Chondrocyte (in vitro differentiated cells): ENCODE measurements at regions not wholly inside any gene's neighbourhood (a gene's known extent, or its start where the extent isn't known, plus 50 kb on each side); places are given as distances from the start of the nearest gene placed in this dataset.

Experiments used
- DNase-seq: peaks from one replicate; pipeline ENCODE4 v3.0.0; 2021; ENCODE audit warnings: mixed read lengths, low spot score
- H3K27ac Mint-ChIP-seq: one replicate; pipeline ENCODE4 v1.8.0; 2021; ENCODE audit warnings: mild to moderate bottlenecking, moderate library complexity, mixed read lengths; ENCODE audit not compliant: unreplicated experiment
- H3K27me3 Mint-ChIP-seq: 2 replicates; pipeline ENCODE4 v1.8.0; 2021; ENCODE audit warnings: low read depth, mixed read lengths
- H3K36me3 Mint-ChIP-seq: 2 replicates; pipeline ENCODE4 v1.8.0; 2021; ENCODE audit warnings: low read depth, mixed read lengths
- H3K4me1 Mint-ChIP-seq: 2 replicates; pipeline ENCODE4 v1.8.0; 2021; ENCODE audit warnings: low read depth, mild to moderate bottlenecking, mixed read lengths
- H3K4me3 Mint-ChIP-seq: one replicate; pipeline ENCODE4 v1.8.0; 2021; ENCODE audit warnings: mild to moderate bottlenecking, moderate library complexity, mixed read lengths; ENCODE audit not compliant: unreplicated experiment
- H3K9me3 Mint-ChIP-seq: 2 replicates; pipeline ENCODE4 v1.8.0; 2021; ENCODE audit warnings: low read depth, mixed read lengths
- TF ChIP-seq, protein P1 (sequence below): fragments of 200-600 bp; sonication (generic); IDR thresholded peaks from 2 replicates; pipeline ENCODE4 v1.5.0; 2021; ENCODE audit warnings: antibody characterized with exemption, mild to moderate bottlenecking, moderate library complexity

DNA sequence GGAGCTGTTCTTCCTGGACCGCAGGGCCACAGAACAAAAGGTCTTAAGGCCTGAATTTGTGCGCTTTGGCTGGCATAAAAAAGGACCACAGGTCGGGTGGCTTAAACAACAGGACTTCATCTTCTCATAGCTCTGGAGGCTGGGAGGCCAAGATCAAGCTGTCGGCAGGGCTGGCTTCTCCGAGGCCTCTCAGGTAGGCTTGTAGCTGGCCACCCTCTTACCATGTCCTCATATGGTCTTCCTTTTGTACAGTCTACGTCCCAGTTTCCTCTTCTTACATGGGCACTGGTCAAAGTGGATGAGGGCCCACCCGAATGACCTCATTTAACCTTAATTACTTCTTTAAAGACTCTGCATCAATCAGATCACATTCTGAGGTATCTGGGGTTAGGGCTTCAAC lies 257.6 kb downstream of the CBLN1 start:
- Mint-ChIP-seq H3K4me1 (no peaks in the 10 kb centered on the region), H3K36me3 (no peaks in the 10 kb centered on the region), H3K4me3 (no peak overlapping the region), H3K9me3 (peaks cover 6% of the 10 kb centered on the region), H3K27ac (no peak overlapping the region), H3K27me3 (peaks cover 13% of the 10 kb centered on the region)
- DNase-seq, result no peak
- TF ChIP-seq, protein P1, sequence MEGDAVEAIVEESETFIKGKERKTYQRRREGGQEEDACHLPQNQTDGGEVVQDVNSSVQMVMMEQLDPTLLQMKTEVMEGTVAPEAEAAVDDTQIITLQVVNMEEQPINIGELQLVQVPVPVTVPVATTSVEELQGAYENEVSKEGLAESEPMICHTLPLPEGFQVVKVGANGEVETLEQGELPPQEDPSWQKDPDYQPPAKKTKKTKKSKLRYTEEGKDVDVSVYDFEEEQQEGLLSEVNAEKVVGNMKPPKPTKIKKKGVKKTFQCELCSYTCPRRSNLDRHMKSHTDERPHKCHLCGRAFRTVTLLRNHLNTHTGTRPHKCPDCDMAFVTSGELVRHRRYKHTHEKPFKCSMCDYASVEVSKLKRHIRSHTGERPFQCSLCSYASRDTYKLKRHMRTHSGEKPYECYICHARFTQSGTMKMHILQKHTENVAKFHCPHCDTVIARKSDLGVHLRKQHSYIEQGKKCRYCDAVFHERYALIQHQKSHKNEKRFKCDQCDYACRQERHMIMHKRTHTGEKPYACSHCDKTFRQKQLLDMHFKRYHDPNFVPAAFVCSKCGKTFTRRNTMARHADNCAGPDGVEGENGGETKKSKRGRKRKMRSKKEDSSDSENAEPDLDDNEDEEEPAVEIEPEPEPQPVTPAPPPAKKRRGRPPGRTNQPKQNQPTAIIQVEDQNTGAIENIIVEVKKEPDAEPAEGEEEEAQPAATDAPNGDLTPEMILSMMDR, result no peak

DNA sequence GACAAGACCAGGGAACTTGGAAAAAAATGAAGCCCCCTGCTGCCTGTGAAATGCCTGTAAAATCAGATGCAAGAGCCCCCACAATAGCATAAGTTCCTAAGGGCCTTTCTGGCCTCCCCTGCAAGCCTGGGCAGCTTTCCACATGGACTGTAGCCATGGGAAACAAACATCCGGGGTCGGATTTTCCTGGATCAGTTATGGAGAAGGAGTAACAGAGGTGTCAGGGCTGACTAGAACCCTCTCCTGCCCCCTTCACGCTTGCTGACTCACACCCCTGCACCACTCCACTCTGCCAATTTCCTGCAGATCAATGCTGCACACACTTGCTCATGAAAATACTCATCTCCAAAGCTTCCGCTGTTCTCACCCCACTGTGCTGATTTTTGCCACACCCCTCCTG lies 258.6 kb downstream of the CBLN1 start:
- H3K36me3 Mint-ChIP-seq, result no peaks in the 10 kb centered on the region
- TF ChIP-seq, protein P1, result no peak
- H3K27me3 Mint-ChIP-seq, result peaks cover 13% of the 10 kb centered on the region
- no peaks in the 10 kb centered on the region for H3K4me1 Mint-ChIP-seq
- no peak overlapping the region for H3K27ac Mint-ChIP-seq
- peaks cover 6% of the 10 kb centered on the region for H3K9me3 Mint-ChIP-seq
- H3K4me3 Mint-ChIP-seq, result no peak overlapping the region
- no peak for DNase-seq

DNA sequence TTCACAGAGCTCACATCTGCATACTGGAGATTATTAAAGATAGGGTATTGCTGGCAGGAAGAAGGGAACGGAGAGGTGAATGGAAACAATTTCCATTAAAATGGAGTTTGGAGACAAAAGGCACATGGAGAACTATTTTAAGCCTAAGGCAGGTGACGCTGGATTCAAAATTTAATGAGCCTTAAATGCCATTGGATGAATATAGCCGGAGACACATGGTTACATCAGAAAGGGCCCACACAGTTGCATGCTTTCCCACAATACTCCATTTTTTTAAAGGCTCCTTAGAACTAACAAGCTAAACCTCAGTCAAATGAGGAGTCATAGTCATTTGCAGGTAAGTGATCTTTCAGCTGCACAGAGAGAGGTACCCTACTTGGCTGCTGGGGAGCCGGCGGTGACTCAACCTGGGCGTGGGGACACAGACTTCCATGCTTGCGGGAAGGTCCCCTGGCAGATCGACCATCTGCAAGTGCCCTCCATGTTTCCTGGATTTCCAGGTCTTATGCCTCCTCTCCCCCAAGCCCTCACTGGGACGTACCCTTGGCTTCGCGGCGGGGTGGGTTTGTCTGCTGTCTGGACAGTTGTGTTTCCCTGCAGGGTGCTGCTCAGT lies 259.2 kb downstream of the CBLN1 start:
- Mint-ChIP-seq H3K36me3 (no peaks in the 10 kb centered on the region), H3K27me3 (peaks cover 13% of the 10 kb centered on the region), H3K27ac (no peak overlapping the region), H3K9me3 (peaks cover 4% of the 10 kb centered on the region), H3K4me1 (no peaks in the 10 kb centered on the region), H3K4me3 (no peak overlapping the region)
- DNase-seq, result no peak
- TF ChIP-seq, protein P1, result no peak

DNA sequence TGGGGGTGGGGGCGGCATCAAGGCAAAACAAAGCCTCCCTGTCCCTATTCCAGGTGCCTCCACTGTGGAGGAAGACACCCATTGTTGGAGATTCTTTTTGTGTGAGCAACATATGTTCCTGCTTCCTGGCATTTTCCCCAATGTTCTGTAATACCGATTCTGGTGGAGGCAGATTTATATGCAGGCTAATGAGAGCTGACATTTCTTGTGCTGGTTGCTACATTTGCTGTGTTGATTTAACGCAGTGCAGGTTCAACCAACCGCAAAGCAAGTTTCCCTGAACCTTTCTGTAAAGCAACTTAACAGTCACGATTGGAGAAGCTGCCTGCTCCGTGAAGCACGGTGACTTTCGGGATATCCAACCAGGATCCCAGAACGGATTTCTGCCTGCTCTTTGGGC lies 260.5 kb downstream of the CBLN1 start:
- Mint-ChIP-seq H3K4me3 (no peak overlapping the region), H3K27ac (no peak overlapping the region), H3K36me3 (no peaks in the 10 kb centered on the region), H3K4me1 (no peaks in the 10 kb centered on the region), H3K9me3 (no peaks in the 10 kb centered on the region), H3K27me3 (peaks cover 13% of the 10 kb centered on the region)
- TF ChIP-seq, protein P1, result no peak
- DNase-seq, result no peak

DNA sequence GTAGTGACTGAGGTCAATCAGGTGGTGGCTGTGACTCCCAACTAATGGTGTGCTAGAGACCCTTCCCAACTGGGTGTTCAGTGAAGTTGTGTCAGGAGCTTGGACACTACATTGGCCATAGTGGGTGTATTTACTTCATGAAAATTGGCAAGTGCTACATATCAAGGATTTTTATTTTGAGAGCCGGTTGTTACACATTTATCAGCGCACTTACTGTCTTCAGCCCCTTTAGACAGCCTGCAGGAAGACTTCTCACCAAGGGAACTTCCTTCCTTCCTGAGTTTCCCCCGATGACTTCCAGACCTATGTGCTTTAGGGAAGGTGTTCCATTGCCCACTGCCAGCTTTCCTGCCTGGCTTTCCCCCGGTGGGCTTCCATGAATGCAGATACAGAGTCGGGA lies 261.2 kb downstream of the CBLN1 start:
- DNase-seq, result no peak
- peaks cover 13% of the 10 kb centered on the region for H3K27me3 Mint-ChIP-seq
- H3K4me3 Mint-ChIP-seq, result no peak overlapping the region
- TF ChIP-seq, protein P1, result no peak
- no peaks in the 10 kb centered on the region for H3K4me1 Mint-ChIP-seq
- no peaks in the 10 kb centered on the region for H3K9me3 Mint-ChIP-seq
- no peaks in the 10 kb centered on the region for H3K36me3 Mint-ChIP-seq
- H3K27ac Mint-ChIP-seq, result no peak overlapping the region
